ENCODE measurements at regions not wholly inside any gene's neighbourhood (a gene's known extent, or its start where the extent isn't known, plus 50 kb on each side); places are given as distances from the start of the nearest gene placed in this dataset.

DNA sequence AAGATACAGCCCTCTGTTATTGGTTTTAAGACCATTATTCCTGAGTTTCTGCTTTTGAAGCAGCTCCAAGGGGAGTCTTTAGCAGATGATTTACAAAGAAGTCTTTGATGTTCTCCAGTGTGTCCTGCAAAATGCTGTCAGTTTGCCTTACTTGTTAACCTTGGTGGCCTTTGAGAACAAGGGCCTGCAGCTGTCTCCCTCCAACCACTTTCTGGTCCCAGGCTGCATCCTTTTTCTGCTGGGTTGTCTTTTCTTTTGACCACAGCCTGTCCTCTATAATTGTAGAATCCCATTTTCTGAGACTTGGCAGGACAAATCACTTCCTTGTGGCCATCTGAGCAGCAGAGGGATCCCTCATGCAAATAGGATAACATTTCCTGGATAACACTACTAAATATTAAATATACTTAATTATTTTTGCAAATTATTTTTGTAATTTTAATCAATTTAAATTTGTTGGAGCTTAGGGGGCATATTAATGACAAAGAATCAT lies 281.4 kb downstream of the DMRT2 start:
- no peak for DNase-seq (ENCODE audit: low spot score)

DNA sequence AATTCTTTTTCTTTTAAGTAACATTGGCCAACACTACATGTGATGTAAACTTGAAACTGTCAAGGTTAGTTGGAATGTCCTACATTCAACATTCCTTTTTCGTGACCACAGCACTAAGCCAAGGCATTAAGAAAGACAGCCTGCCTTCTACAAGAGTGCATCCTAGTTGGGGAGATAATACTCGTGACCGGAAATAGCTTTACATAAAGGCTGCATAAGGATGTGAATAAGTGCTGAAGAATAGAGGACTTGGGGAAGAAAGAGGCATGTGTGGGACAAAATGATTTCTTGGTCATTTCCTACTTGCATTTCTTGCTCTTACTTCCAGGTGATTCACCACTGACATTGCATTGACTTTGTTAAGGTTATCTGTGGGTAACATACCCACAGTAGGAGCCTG lies 282.0 kb downstream of the DMRT2 start:
- DNase-seq (ENCODE audit: low spot score) = no peak

GRCh38 chr9:1335174-1335573 lies 285.0 kb downstream of the DMRT2 start:
- no peak for DNase-seq (ENCODE audit: low spot score)

DNA sequence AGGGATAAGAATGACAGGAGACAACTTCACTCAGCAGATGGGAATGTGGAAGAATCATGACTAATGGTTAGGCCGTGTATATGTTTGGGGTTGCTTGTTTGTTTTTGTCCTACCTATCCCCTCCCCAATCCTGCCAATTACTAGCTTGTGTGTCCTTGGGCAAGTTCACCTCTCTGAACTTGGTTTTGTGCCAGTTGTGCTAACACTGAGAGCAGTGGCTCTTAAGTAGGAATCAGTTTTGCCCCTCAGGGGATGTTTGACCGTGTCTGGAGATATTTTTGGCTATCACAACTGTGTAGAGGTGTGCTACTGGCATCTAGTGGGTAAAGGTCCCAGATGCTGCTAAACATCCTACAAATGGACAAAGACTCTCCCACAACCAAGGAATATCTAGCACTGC lies 287.0 kb downstream of the DMRT2 start:
- no peak for DNase-seq (ENCODE audit: low spot score)

GRCh38 chr9:1340390-1340789 lies 290.2 kb downstream of the DMRT2 start:
- DNase-seq (ENCODE audit: low spot score) = no peak

DNA sequence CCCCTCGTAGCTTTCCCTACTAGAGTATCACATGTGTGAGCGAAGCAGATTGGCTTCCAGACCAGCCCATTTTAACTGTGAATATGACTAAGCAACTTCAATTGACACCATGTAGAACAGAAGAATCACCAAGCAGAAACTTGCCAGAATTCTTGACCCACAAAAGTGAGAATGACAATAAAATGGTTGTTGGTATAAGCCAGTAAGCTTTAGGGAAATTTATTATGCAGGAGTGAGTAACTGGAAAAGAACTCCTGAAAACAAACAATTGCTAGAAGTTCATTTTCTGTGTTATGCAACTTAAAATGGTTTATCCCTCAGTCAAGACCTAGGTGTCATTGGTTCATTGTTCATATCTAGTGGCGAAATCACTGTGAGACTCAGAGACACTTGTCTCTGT lies 303.1 kb downstream of the DMRT2 start:
- DNase-seq (ENCODE audit: low spot score) = no peak

DNA sequence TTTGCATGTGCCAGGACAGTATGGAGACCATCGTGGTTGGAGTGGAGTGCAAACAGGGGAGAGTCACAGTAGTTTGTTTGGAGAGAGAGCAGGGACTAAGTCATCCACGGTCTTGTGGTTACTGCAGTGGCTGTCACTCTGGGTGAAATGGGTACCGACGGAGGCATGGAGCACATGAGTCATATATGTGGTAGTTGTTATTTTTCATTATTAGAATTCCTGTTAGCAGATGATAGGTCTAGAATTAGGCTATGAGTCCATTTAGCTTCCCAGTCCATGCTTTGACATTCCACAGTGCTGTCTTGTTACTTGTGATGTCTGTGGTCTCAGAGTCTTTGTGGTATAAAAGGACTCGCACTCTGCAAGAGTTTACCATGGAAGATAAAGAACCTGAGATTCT lies 303.9 kb downstream of the DMRT2 start:
- no peak for DNase-seq (ENCODE audit: low spot score)

GRCh38 chr9:1354606-1355005 lies 304.4 kb downstream of the DMRT2 start:
- DNase-seq (ENCODE audit: low spot score) = no peak

DNA sequence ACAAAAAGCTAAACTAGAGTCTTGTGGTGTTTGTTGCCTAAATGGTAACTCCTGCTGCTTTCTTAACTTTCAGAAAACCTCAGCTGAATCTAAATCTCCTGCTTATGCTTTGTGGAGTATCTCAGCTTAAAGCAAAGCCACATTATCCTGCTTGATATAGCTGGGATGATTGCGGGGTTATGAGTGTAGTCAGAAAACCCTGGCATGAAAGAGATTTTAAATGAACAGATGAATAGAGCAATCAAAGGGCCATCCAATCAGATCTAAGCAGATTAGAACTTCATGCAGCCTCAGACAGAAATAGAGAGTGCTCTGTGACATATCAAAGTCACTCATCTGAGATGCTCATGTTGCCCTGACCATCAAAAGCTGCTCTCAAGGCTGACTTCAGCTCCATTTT lies 305.5 kb downstream of the DMRT2 start:
- no peak for DNase-seq (ENCODE audit: low spot score)

- no peak for DNase-seq (ENCODE audit: low spot score)
These were observed 312.7 kb downstream of the DMRT2 start for GRCh38 chr9:1362845-1363244.

- DNase-seq (ENCODE audit: low spot score) = no peak
These were observed 316.1 kb downstream of the DMRT2 start for GRCh38 chr9:1366276-1366675.

GRCh38 chr9:1369297-1369696 lies 319.1 kb downstream of the DMRT2 start:
- no peak for DNase-seq (ENCODE audit: low spot score)

DNA sequence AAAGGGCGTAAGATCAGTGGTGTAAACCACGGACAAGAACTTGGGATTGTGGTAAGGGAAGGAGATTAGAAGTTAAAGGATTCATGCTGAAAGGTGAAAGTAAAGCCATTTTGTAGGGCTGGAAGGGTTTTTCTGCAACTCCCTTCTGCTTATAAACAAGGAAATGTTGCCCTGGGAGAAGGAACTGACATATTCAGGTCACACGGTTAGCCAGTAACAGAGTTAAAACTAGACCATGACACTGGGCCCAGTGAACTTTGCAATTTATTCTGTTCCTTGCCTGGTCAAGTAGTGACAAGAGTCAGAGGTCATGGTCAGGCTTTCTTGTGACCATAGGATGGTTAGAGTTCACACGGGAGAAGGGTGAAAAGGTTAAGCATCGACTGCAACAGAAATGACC lies 323.3 kb downstream of the DMRT2 start:
- DNase-seq (ENCODE audit: low spot score) = no peak

- no peak for DNase-seq (ENCODE audit: low spot score)
These were observed 333.8 kb downstream of the DMRT2 start for GRCh38 chr9:1383899-1384455.

DNA sequence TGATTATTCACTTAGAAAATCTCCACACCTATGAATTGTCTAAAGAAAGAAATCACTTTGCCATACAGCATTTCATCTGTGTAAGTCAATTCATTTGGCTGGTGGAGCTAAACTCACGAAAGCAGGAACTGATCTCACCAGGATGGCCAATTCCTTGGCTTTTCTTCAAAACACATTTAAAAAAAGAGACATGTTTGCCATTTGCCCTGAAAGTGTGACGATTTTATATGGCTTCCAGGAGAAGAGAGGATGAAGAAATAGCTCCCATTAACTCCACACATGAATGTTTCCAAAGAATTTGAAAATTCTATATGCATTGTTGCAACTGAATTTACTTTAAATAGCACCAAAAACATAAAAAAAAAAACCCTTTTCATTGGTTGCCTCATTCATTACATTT lies 334.7 kb downstream of the DMRT2 start:
- DNase-seq (ENCODE audit: low spot score) = no peak

DNA sequence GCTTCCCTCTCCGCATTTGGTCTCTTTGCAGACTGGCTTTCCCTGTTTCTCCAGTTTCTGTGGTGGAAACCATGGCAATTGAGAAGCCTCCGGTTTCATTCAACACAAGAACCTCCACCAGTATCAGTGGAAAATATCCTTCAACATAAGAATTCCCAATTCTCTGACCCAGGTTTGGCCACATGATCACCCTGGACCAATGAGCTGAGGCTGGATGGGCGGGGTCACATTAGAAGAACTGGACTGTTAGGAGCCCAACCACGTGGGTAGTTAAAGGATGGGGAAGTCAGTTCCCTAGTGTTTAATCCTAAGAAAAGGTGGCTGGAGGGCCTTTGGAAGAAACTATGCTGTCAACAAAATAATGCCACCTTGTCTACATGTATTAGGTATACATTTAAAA lies 336.3 kb downstream of the DMRT2 start:
- DNase-seq (ENCODE audit: low spot score) = no peak

GRCh38 chr9:1388216-1388615 lies 338.1 kb downstream of the DMRT2 start:
- no peak for DNase-seq (ENCODE audit: low spot score)

DNA sequence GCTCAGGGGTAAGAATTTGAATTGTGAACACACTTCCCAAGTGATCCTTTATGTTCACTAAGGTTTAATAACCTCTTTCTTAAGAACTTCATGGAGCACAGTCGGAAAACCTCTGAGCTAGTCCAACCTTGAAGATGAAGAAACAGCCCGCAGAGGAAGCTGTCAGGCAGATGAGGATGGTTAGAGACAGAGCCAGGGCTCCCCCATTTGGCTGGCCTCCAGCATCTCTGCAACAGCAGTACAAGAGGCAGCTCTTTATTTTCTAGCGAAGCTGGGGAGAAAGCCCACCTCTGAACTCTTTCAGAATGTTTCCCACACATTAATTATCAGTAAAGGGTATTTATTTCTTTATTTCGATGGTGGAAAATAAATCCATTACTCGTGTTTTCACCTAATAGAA lies 350.8 kb downstream of the DMRT2 start:
- DNase-seq (ENCODE audit: low spot score) = peak; percentile 18

DNA sequence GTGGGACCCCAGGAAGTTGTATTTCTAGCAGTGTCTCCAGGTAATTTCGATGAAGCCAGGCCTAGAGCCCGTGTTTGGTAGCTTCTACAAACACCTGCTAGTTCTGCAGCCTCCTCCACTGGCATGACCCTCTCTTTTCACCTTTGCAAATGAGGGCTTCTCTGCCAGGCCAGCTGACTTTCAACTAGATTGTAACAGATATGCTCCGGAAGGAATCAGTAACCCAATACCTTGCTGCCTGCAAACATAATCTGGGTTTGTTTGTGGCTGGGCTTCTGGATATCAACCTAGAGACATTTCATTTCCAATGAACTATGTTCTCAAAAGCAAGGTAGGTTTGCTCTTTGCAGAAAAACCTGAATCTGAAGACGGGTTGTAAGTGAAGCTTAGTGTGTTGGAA lies 354.8 kb downstream of the DMRT2 start:
- no peak for DNase-seq (ENCODE audit: low spot score)

- DNase-seq (ENCODE audit: low spot score) = no peak
These were observed 361.7 kb downstream of the DMRT2 start for GRCh38 chr9:1411826-1412225.

DNA sequence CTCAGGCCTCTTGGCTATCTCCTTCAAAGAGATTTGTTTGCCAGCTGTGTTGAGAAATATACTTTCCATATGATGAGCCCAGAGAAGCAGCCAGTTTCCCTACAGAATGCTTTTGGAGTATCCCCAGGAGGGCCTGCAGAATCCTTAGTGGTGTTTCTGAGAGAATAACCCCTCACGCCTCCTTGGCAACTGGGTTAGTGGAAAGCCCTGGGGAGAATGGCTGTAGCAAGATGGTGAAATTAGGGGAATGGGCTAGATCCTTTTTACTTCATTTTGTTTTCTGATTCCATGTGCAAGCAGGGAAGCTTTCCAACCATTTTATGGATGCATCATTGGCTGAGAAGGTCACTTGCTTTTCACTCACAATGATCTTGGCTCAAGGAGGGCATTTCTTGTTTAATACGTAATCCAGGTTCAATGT lies 364.6 kb downstream of the DMRT2 start:
- DNase-seq (ENCODE audit: low spot score) = no peak

DNA sequence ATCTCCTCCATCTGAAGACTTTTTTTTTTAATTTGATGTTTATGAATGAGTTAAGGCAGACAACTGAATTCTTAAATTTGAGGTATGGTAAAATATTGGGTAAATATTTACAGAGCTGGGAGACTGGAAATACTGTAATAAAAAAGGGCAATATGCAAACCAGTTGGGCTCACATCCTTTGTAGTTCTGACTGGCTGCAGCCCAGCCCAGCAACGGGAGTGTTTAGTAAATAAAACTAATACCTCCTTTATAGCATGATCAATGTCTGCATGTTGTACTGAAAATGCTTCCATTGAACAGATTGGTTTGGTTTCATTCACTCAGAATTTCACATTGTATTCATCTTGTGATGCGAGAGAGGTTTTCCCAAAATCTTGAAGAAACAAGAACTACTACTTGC lies 365.0 kb downstream of the DMRT2 start:
- DNase-seq (ENCODE audit: low spot score) = no peak

DNA sequence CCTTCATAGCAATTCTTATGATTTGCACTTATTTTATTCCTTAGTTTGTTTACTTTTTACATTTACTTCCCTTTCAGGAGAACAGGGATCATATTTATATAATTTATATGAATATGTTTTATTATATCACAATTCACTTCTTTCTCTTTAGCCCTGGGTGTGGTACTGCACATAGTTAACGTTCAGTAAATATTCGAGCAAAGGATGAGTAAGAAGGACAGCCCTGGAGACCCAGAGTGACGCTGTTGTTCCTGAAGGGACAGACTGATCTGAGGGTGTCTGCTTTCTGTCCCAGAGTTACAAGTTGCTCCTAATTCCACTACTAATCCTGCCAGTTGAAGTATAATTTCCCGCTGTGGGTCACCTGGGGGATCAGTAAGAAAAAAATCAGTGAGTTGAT lies 366.1 kb downstream of the DMRT2 start:
- DNase-seq (ENCODE audit: low spot score) = no peak

DNA sequence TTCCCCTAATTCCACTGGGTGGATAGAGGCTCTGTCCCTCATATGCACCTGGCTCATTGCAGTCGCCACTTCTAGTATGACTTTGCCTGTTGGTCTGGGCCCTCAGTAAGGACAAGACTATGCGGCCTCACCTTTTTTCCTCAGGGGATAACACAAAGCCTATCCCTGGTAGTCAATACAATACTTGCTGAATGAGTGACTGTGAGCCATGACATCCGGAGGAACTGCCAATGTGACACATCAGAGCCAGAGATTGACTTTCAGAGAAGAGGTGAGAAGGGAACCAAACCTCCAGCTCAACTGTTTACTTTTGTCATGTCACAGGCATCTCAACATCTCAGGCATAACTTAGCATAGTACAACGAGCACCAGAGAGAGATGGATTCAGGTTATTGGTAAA lies 371.3 kb downstream of the DMRT2 start:
- DNase-seq (ENCODE audit: low spot score) = no peak

GRCh38 chr9:1427875-1428274 lies 377.7 kb downstream of the DMRT2 start:
- DNase-seq (ENCODE audit: low spot score) = no peak

Data from Ammon's horn (tissue), 1 donor.